ENCODE measurements at regions not wholly inside any gene's neighbourhood (a gene's known extent, or its start where the extent isn't known, plus 50 kb on each side); places are given as distances from the start of the nearest gene placed in this dataset.
"Not testable (repeated sequence)": the region's sequence is repeated elsewhere in the genome, so short reads cannot be mapped to it uniquely, and the experiment has no call there.

- not testable (repeated sequence) for TF ChIP-seq SALL2 (tag by site-specific recombination; IDR thresholded peaks at IDR 0.05; ENCODE audit: borderline replicate concordance); ZNF274 (IDR thresholded peaks at IDR 0.05; ENCODE audit: low read length); ZNF274 (tag by site-specific recombination; IDR thresholded peaks at IDR 0.05; ENCODE audit: borderline replicate concordance); ZNF544 (tag by site-specific recombination; IDR thresholded peaks at IDR 0.05); ZNF335 (tag by site-specific recombination; conservative IDR thresholded peaks at IDR 0.05); SCRT2 (tag by site-specific recombination; IDR thresholded peaks at IDR 0.05)
- TF ChIP-seq, protein P1, sequence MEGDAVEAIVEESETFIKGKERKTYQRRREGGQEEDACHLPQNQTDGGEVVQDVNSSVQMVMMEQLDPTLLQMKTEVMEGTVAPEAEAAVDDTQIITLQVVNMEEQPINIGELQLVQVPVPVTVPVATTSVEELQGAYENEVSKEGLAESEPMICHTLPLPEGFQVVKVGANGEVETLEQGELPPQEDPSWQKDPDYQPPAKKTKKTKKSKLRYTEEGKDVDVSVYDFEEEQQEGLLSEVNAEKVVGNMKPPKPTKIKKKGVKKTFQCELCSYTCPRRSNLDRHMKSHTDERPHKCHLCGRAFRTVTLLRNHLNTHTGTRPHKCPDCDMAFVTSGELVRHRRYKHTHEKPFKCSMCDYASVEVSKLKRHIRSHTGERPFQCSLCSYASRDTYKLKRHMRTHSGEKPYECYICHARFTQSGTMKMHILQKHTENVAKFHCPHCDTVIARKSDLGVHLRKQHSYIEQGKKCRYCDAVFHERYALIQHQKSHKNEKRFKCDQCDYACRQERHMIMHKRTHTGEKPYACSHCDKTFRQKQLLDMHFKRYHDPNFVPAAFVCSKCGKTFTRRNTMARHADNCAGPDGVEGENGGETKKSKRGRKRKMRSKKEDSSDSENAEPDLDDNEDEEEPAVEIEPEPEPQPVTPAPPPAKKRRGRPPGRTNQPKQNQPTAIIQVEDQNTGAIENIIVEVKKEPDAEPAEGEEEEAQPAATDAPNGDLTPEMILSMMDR (tag by site-specific recombination; IDR thresholded peaks at IDR 0.05), result not testable (repeated sequence)
Observed at GRCh38 chr16:18216814-18217213, 119.7 kb downstream of the NPIPA8 start.
